ENCODE measurements at regions not wholly inside any gene's neighbourhood (a gene's known extent, or its start where the extent isn't known, plus 50 kb on each side); places are given as distances from the start of the nearest gene placed in this dataset.

DNA sequence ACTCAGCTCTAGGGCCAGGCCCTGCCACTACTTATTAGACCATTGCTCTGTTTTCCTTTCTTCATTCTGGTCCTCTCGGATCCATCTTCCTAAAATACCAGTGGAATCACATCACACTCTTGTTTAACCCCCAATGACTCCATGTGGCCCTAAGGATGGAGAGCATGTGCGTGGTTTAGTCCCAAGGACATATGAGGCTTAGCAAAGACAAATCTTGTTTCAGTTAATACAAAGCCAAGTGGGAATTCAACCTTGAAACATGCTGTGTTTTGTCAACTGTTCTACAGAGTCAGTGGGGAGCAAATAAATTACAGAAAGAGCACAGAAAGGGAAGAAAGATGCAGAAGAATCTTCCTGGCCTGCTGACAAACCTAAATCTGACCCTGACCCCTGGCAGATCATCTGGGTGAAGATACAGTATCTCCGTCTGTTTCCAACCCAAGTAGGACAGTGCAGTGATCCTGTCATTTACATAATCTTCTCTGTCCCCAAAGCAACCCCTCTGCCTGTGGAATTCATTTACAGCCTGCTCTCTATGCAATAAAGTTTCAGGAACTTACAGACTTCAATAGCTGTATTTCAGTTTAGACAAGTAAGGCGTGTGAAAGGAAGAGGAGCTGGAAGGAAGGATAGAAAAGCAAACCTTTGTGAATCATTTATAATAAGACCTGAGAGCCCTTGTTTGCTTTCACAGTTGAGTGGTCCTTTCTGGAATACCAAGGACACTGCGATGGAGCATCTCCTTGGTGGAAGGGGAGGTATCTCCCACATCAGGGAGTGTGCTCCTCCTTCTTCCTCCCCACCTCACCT is 144.0 kb downstream of the THBS2 start:
- ATAC-seq (no peak), FAIRE-seq (no peak), DNase-seq (ENCODE audit: low read depth in 1 of 2, low spot score in 1 of 2) (no peak)
- 47% methylated on average over 5 of the region's 5 CpGs for WGBS (ENCODE audit: missing lambda C conversion rate)
- H3K27ac ChIP-seq, result no peak overlapping the region
- no peaks in the 10 kb centered on the region for H3K9me3 ChIP-seq
- CTCF ChIA-PET, result no interaction called here
- POLR2A ChIA-PET, result no interaction called here
- H3K4me2 ChIP-seq, result no peak overlapping the region
- TF ChIP-seq ZSCAN20 (CRISPR knock-in tag; IDR thresholded peaks at IDR 0.05) (no peak), EHF (CRISPR knock-in tag; IDR thresholded peaks at IDR 0.05) (no peak), MAFK (IDR thresholded peaks at IDR 0.05; ENCODE audit: partially characterized antibody) (no peak), HOXA7 (CRISPR knock-in tag; IDR thresholded peaks at IDR 0.05) (no peak), EHMT2 (IDR thresholded peaks at IDR 0.05; ENCODE audit: low read depth) (no peak)
- TF ChIP-seq, protein P1, sequence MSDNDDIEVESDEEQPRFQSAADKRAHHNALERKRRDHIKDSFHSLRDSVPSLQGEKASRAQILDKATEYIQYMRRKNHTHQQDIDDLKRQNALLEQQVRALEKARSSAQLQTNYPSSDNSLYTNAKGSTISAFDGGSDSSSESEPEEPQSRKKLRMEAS (IDR thresholded peaks at IDR 0.05), result no peak
- no peak overlapping the region for H3K4me3 ChIP-seq
- no peaks in the 10 kb centered on the region for H3K4me1 ChIP-seq

DNA sequence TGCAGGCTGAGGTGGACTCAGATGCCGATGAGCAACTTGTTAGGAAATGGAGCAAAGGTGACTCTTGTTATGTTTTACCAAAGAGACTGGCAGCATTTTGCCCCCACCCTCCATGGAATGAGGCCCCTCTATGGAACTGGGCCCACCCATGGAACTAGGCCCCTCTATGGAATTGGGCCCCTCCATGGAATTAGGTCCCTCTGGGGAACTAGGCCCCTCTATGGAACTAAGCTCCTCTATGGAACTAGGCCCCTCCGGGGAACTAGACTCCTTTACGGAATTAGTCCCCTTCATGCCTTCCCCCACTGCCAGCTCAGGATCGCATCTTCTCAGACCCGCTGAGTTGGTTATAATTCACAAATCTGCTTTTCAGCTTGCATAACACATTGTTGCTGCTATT is 144.9 kb downstream of the THBS2 start:
- CTCF ChIA-PET, result no interaction called here
- no peak for ATAC-seq
- H3K4me1 ChIP-seq, result no peaks in the 10 kb centered on the region
- H3K9me3 ChIP-seq, result no peaks in the 10 kb centered on the region; the same call in 2 of the 3 replicates
- POLR2A ChIA-PET, result no interaction called here
- 97% methylated on average over 5 of the region's 5 CpGs for WGBS (ENCODE audit: missing lambda C conversion rate)
- H3K4me2 ChIP-seq, result no peak overlapping the region
- H3K4me3 ChIP-seq, result no peak overlapping the region
- FAIRE-seq, result no peak
- TF ChIP-seq TFCP2L1 (CRISPR knock-in tag; IDR thresholded peaks at IDR 0.05), result no peak
- TF ChIP-seq RARB (CRISPR knock-in tag; IDR thresholded peaks at IDR 0.05), result no peak
- no peak for TF ChIP-seq HOXB5 (CRISPR knock-in tag; IDR thresholded peaks at IDR 0.05)
- no peak for TF ChIP-seq KDM5A (IDR thresholded peaks at IDR 0.05)
- TF ChIP-seq POLR2A (IDR thresholded peaks at IDR 0.05; ENCODE audit: low read length), result no peak
- no peak for TF ChIP-seq CBX2 (IDR thresholded peaks at IDR 0.05; ENCODE audit: borderline replicate concordance, low read depth)
- no peak for TF ChIP-seq SREBF2 (IDR thresholded peaks at IDR 0.05)
- no peak for TF ChIP-seq HOXB13 (CRISPR knock-in tag; IDR thresholded peaks at IDR 0.05; ENCODE audit: low read depth)
- TF ChIP-seq, protein P2, sequence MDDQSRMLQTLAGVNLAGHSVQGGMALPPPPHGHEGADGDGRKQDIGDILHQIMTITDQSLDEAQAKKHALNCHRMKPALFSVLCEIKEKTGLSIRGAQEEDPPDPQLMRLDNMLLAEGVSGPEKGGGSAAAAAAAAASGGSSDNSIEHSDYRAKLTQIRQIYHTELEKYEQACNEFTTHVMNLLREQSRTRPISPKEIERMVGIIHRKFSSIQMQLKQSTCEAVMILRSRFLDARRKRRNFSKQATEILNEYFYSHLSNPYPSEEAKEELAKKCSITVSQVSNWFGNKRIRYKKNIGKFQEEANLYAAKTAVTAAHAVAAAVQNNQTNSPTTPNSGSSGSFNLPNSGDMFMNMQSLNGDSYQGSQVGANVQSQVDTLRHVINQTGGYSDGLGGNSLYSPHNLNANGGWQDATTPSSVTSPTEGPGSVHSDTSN (IDR thresholded peaks at IDR 0.05), result no peak
- TF ChIP-seq, protein P3, sequence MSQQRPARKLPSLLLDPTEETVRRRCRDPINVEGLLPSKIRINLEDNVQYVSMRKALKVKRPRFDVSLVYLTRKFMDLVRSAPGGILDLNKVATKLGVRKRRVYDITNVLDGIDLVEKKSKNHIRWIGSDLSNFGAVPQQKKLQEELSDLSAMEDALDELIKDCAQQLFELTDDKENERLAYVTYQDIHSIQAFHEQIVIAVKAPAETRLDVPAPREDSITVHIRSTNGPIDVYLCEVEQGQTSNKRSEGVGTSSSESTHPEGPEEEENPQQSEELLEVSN (IDR thresholded peaks at IDR 0.05; ENCODE audit: borderline replicate concordance, low read depth), result no peak
- no peak for TF ChIP-seq ZC3H11A (IDR thresholded peaks at IDR 0.05)
- TF ChIP-seq, protein P4, sequence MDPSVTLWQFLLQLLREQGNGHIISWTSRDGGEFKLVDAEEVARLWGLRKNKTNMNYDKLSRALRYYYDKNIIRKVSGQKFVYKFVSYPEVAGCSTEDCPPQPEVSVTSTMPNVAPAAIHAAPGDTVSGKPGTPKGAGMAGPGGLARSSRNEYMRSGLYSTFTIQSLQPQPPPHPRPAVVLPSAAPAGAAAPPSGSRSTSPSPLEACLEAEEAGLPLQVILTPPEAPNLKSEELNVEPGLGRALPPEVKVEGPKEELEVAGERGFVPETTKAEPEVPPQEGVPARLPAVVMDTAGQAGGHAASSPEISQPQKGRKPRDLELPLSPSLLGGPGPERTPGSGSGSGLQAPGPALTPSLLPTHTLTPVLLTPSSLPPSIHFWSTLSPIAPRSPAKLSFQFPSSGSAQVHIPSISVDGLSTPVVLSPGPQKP (IDR thresholded peaks at IDR 0.05; ENCODE audit: low read depth, low read length), result no peak
- no peak for TF ChIP-seq NR3C1 (IDR thresholded peaks at IDR 0.05)
- no peak for TF ChIP-seq CEBPB (IDR thresholded peaks at IDR 0.05)
- TF ChIP-seq RFX5 (IDR thresholded peaks at IDR 0.05), result no peak
- TF ChIP-seq, protein P5, sequence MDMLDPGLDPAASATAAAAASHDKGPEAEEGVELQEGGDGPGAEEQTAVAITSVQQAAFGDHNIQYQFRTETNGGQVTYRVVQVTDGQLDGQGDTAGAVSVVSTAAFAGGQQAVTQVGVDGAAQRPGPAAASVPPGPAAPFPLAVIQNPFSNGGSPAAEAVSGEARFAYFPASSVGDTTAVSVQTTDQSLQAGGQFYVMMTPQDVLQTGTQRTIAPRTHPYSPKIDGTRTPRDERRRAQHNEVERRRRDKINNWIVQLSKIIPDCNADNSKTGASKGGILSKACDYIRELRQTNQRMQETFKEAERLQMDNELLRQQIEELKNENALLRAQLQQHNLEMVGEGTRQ (IDR thresholded peaks at IDR 0.05), result no peak
- no peak for TF ChIP-seq ESRRA (IDR thresholded peaks at IDR 0.05; ENCODE audit: borderline replicate concordance, low read length)
- H3K27ac ChIP-seq, result no peak overlapping the region
- DNase-seq (ENCODE audit: low read depth in 1 of 2, low spot score in 1 of 2), result no peak

Measured in A549 (cell line).